Loucy (cell line): ENCODE measurements at regions not wholly inside any gene's neighbourhood (a gene's known extent, or its start where the extent isn't known, plus 50 kb on each side); places are given as distances from the start of the nearest gene placed in this dataset.

Experiments used
- EZH2phosphoT487 ChIP-seq: fragments of 200-600 bp; IDR thresholded peaks from 2 replicates; pipeline ENCODE4 v1.6.1; 2018; ENCODE audit warnings: antibody characterized with exemption, mild to moderate bottlenecking, moderate library complexity, borderline replicate concordance
- TF ChIP-seq, protein P1 (sequence below): fragments of 200-600 bp; sonication (generic); conservative IDR thresholded peaks from 2 replicates; pipeline ENCODE4 v1.5.1; 2014; ENCODE audit warnings: mild to moderate bottlenecking, antibody characterized with exemption, low read length

DNA sequence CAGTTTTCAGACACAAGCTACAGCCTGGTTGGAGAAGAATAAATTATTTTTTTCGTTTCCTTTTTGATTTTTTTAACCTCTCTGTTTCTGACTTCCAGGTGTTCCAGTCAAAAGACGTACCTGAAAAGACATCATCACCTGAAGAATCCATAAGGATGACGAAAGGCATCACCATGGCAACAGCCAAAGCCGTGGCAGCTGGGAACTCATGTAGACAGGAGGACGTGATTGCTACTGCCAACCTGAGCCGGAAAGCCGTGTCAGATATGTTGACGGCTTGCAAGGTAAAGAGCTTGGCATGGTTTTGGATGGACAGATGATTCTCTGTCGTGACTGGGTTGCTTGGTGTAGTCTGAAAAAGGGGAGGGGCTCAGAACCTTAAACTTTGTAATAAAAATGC is 237.0 kb upstream of the TPM1 start:
- no peak for TF ChIP-seq EZH2phosphoT487
- TF ChIP-seq, protein P1, sequence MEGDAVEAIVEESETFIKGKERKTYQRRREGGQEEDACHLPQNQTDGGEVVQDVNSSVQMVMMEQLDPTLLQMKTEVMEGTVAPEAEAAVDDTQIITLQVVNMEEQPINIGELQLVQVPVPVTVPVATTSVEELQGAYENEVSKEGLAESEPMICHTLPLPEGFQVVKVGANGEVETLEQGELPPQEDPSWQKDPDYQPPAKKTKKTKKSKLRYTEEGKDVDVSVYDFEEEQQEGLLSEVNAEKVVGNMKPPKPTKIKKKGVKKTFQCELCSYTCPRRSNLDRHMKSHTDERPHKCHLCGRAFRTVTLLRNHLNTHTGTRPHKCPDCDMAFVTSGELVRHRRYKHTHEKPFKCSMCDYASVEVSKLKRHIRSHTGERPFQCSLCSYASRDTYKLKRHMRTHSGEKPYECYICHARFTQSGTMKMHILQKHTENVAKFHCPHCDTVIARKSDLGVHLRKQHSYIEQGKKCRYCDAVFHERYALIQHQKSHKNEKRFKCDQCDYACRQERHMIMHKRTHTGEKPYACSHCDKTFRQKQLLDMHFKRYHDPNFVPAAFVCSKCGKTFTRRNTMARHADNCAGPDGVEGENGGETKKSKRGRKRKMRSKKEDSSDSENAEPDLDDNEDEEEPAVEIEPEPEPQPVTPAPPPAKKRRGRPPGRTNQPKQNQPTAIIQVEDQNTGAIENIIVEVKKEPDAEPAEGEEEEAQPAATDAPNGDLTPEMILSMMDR: no peak
